Peyer's patch (tissue), 4 donors: ENCODE measurements at regions not wholly inside any gene's neighbourhood (a gene's known extent, or its start where the extent isn't known, plus 50 kb on each side); places are given as distances from the start of the nearest gene placed in this dataset.

Experiments used
- CTCF ChIP-seq, 6 experiments: fragments of 450-650 bp in 4 of 6; fragments of 200-600 bp in 2 of 6; sonication (generic) in 1 of 6; IDR thresholded peaks; one replicate each; pipeline ENCODE4 v1.5.1; 2017 to 2019; ENCODE audit warnings: antibody characterized with exemption in 6 of 6, mild to moderate bottlenecking in 3 of 6, moderate library complexity in 1 of 6
- POLR2A ChIP-seq, 2 donors: fragments of 450-650 bp; IDR thresholded peaks; one replicate each; pipeline ENCODE4 v1.5.1; 2017; ENCODE audit warnings: antibody characterized with exemption in 2 of 2, mild to moderate bottlenecking in 2 of 2, moderate library complexity in 2 of 2

- TF ChIP-seq POLR2A (IDR thresholded peaks at IDR 0.05) (no peak), CTCF (IDR thresholded peaks at IDR 0.05) (no peak)
These were observed 68.0 kb downstream of the BOLA3 start for GRCh38 chr2:74079522-74080341.
